Sigmoid colon (tissue), 4 donors: ENCODE measurements at regions not wholly inside any gene's neighbourhood (a gene's known extent, or its start where the extent isn't known, plus 50 kb on each side); places are given as distances from the start of the nearest gene placed in this dataset.

Source experiments
- CTCF ChIP-seq, 4 experiments: fragments of 450-650 bp in 3 of 4; fragments of 200-600 bp in 1 of 4; IDR thresholded peaks; one replicate each; pipeline ENCODE4 v1.5.1; 2016 to 2019; ENCODE audit warnings: antibody characterized with exemption in 4 of 4, mild to moderate bottlenecking in 3 of 4, moderate library complexity in 2 of 4
- POLR2A ChIP-seq, 2 donors: fragments of 450-650 bp; IDR thresholded peaks; one replicate each; pipeline ENCODE4 v1.6.1; 2016; ENCODE audit warnings: antibody characterized with exemption in 2 of 2, mild to moderate bottlenecking in 2 of 2, moderate library complexity in 2 of 2
- POLR2AphosphoS5 ChIP-seq, 4 donors: sonication (generic); formaldehyde crosslinking; IDR thresholded peaks; one replicate each; pipeline ENCODE4 v1.6.1; 2017; ENCODE audit warnings: antibody characterized with exemption in 4 of 4

GRCh38 chr9:97758334-97758916 lies 61.3 kb upstream of the XPA start:
- TF ChIP-seq CTCF (IDR thresholded peaks at IDR 0.05), result no peak
- TF ChIP-seq POLR2A (IDR thresholded peaks at IDR 0.05), result no peak
- no peak for TF ChIP-seq POLR2AphosphoS5 (IDR thresholded peaks at IDR 0.05)
